Heart left ventricle (tissue), 16 donors: ENCODE measurements at regions not wholly inside any gene's neighbourhood (a gene's known extent, or its start where the extent isn't known, plus 50 kb on each side); places are given as distances from the start of the nearest gene placed in this dataset.

Experiments
- ATAC-seq, 4 donors: fragments of 200-7000 bp; cut with Tn5 transposase; one replicate each; pipeline ENCODE4 v1.9.1; 2020 to 2022; ENCODE audit warnings: moderate library complexity in 4 of 4, mild to moderate bottlenecking in 3 of 4, moderate number of reproducible peaks in 1 of 4
- DNase-seq, 5 donors: peaks; one replicate each; pipeline ENCODE4 v3.0.0-alpha.2; 2020
- H3K27ac ChIP-seq, 12 donors: fragments of 200-600 bp; sonication (generic) in 4 of 12; one replicate each; pipeline versions ENCODE4 v1.5.0 to v1.8.0; 2016 to 2022; ENCODE audit warnings: mild to moderate bottlenecking in 2 of 12
- H3K27me3 ChIP-seq, 9 donors: fragments of 200-600 bp; sonication (generic) in 2 of 9; one replicate each; pipeline versions ENCODE4 v1.5.1 to v1.8.0; 2016 to 2022; ENCODE audit warnings: mild to moderate bottlenecking in 3 of 9
- H3K36me3 ChIP-seq, 9 donors: fragments of 200-600 bp; sonication (generic) in 2 of 9; one replicate each; pipeline versions ENCODE4 v1.5.0 to v1.8.0; 2018 to 2022; ENCODE audit warnings: mild to moderate bottlenecking in 2 of 9
- H3K4me1 ChIP-seq, 12 donors: fragments of 200-600 bp; sonication (generic) in 4 of 12; one replicate each; pipeline versions ENCODE4 v1.5.0 to v1.8.0; 2016 to 2022; ENCODE audit warnings: mild to moderate bottlenecking in 3 of 12
- H3K4me3 ChIP-seq, 12 donors: fragments of 200-600 bp; sonication (generic) in 4 of 12; one replicate each; pipeline versions ENCODE4 v1.5.0 to v1.8.0; 2017 to 2022; ENCODE audit warnings: mild to moderate bottlenecking in 9 of 12, moderate library complexity in 4 of 12
- H3K9me3 ChIP-seq, 12 donors: fragments of 200-600 bp; sonication (generic) in 4 of 12; one replicate each; pipeline versions ENCODE4 v1.5.0 to v1.8.0; 2016 to 2022; ENCODE audit warnings: mild to moderate bottlenecking in 1 of 12
- POLR2A ChIP-seq, 2 donors: fragments of 450-650 bp; IDR thresholded peaks; one replicate each; pipeline ENCODE4 v1.6.1; 2017; ENCODE audit warnings: antibody characterized with exemption in 2 of 2, mild to moderate bottlenecking in 2 of 2, moderate library complexity in 2 of 2
- WGBS, 4 donors: extraction: QIAGEN DNeasy Blood & Tissue Kit in 2 of 4; methylation state at CpG; one replicate each; pipeline versions ENCODE4 v1.1.5 to v1.1.7; 2013 to 2018; 5-methylcytosine and 5-hydroxymethylcytosine counted together
- intact Hi-C, 10 donors: fragments of 100-400 bp; cut with DNase I; formaldehyde crosslinking; loops; one replicate each; pipeline versions ENCODE4 v1.11.1 to v1.14.2; 2022
- TF ChIP-seq, protein P1 (sequence below), 12 donors: fragments of 200-600 bp; sonication (generic) in 4 of 12; IDR thresholded peaks; one replicate each; pipeline versions ENCODE4 v1.5.0 to v1.8.0; 2018 to 2022; ENCODE audit warnings: antibody characterized with exemption in 12 of 12, mild to moderate bottlenecking in 5 of 12
- donor health status: ischemic (EF 13 %, LVEDD 7.1; RV severe dilation, severe dysfunction).
- donor health status: healthy with polysubstance abuse.
- donor health status: DM: no; HTN: yes; CAD: no.
- donor health status: DM: no; HTN: no; CAD: no.
- donor health status: ischemic (EF 25% LVEDD 6.9; RV normal size, moderate dysfunction).
- donor health status: ischemic (EF 25% LVEDD 5.7; RV mildly dilated, moderate dysfunction).
- donor health status: healthy.
- donor health status: DM: yes; HTN: yes; CAD: no.
- donor health status: ischemic (EF 35%, LVEDD 5.7; RV mildly dilated, moderate dysfunction).
- donor health status: nonischemic (EF 11% LVEDD 7.7; RV severe dilation, severe dysfunction).
- donor health status: DM: yes; HTN: yes; CAD: no.
- donor health status: PGD.
- donor health status: ischemic (EF 29% LVEDD 5.4; RV normal size, mild dysfunction).
- donor health status: nonischemic (EF 23%, LVEDD 6.1; RV moderate dilation, normal function).

- no peaks in the 10 kb centered on the region for H3K4me1 ChIP-seq
- no peak overlapping the region for H3K27ac ChIP-seq
- no peak for TF ChIP-seq POLR2A (IDR thresholded peaks at IDR 0.05)
- TF ChIP-seq, protein P1, sequence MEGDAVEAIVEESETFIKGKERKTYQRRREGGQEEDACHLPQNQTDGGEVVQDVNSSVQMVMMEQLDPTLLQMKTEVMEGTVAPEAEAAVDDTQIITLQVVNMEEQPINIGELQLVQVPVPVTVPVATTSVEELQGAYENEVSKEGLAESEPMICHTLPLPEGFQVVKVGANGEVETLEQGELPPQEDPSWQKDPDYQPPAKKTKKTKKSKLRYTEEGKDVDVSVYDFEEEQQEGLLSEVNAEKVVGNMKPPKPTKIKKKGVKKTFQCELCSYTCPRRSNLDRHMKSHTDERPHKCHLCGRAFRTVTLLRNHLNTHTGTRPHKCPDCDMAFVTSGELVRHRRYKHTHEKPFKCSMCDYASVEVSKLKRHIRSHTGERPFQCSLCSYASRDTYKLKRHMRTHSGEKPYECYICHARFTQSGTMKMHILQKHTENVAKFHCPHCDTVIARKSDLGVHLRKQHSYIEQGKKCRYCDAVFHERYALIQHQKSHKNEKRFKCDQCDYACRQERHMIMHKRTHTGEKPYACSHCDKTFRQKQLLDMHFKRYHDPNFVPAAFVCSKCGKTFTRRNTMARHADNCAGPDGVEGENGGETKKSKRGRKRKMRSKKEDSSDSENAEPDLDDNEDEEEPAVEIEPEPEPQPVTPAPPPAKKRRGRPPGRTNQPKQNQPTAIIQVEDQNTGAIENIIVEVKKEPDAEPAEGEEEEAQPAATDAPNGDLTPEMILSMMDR (IDR thresholded peaks at IDR 0.05): no peak
- ATAC-seq: no peak
- H3K36me3 ChIP-seq: no peaks in the 10 kb centered on the region
- intact Hi-C loops: no loop called here
- H3K27me3 ChIP-seq: no peaks in the 10 kb centered on the region
- no peaks in the 10 kb centered on the region for H3K9me3 ChIP-seq
- WGBS, 4 donors: 84 to 90% (median 86%) methylated on average over 4 of the region's 4 CpGs
- no peak overlapping the region for H3K4me3 ChIP-seq
- no peak for DNase-seq
These were observed 1684.7 kb upstream of the RAG2 start for GRCh38 chr11:38282718-38283117.

GRCh38 chr11:38278457-38279141 lies 1680.6 kb upstream of the RAG2 start:
- 91 to 96% (median 94%) methylated on average over 19 to 45 of the region's 45 CpGs for WGBS, 4 donors
- H3K27ac ChIP-seq: no peak overlapping the region
- peaks cover 0 to 6% (median 0%) of the 10 kb centered on the region in 12 donors for H3K9me3 ChIP-seq
- no peaks in the 10 kb centered on the region for H3K36me3 ChIP-seq
- ATAC-seq (no peak), DNase-seq (no peak)
- H3K4me3 ChIP-seq: no peak overlapping the region
- no peak for TF ChIP-seq POLR2A (IDR thresholded peaks at IDR 0.05)
- intact Hi-C loops: no loop called here
- H3K4me1 ChIP-seq: no peaks in the 10 kb centered on the region
- H3K27me3 ChIP-seq: no peaks in the 10 kb centered on the region

- peaks cover 0 to 6% (median 0%) of the 10 kb centered on the region in 12 donors for H3K9me3 ChIP-seq
These were observed 1676.0 kb upstream of the RAG2 start for GRCh38 chr11:38274031-38274430.

DNA sequence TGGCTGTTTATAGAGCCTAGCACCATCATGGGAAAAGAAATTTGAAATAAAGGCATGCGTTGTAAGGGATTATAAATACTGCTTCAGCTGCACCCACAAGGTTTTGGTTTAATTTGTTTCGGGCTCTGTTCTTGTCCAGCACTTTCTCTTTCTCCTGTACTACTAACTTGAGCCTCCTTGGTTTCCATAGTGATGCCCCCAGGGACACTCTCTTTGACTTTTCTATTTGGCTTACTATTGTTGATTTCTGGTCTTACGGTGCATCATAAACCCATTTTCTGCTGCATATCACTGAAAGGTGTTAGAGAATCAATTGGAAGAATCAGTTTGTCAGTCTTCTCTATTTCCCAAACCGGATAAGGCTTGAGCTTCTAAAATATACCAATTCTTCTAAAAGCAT lies 1674.3 kb upstream of the RAG2 start:
- Histone ChIP-seq H3K36me3 (no peaks in the 10 kb centered on the region), H3K4me3 (no peak overlapping the region), H3K9me3 (peaks cover 0 to 6% (median 0%) of the 10 kb centered on the region in 12 donors), H3K27me3 (no peaks in the 10 kb centered on the region), H3K4me1 (no peaks in the 10 kb centered on the region), H3K27ac (no peak overlapping the region)
- ATAC-seq (no peak), DNase-seq (no peak)
- intact Hi-C loops: no loop called here
- TF ChIP-seq, protein P1 (IDR thresholded peaks at IDR 0.05): no peak
- TF ChIP-seq POLR2A (IDR thresholded peaks at IDR 0.05): no peak
- WGBS, 4 donors: 67 to 79% (median 73%) methylated on average over 4 of the region's 4 CpGs

More at GRCh38 chr11:38274031-38274430, 1676.0 kb upstream of the RAG2 start:
- Histone ChIP-seq H3K36me3 (no peaks in the 10 kb centered on the region), H3K27me3 (no peaks in the 10 kb centered on the region), H3K4me1 (no peaks in the 10 kb centered on the region), H3K4me3 (no peak overlapping the region), H3K27ac (no peak overlapping the region)
- DNase-seq: no peak
- WGBS, 4 donors: 73 to 81% (median 78%) methylated on average over 2 of the region's 2 CpGs
- TF ChIP-seq, protein P1 (IDR thresholded peaks at IDR 0.05): no peak
- no peak for TF ChIP-seq POLR2A (IDR thresholded peaks at IDR 0.05)
- intact Hi-C loops: no loop called here
- ATAC-seq: no peak

GRCh38 chr11:38266691-38267090 lies 1668.7 kb upstream of the RAG2 start:
- Histone ChIP-seq H3K27ac (no peak overlapping the region), H3K9me3 (peaks cover 0 to 15% (median 0%) of the 10 kb centered on the region in 12 donors), H3K4me3 (no peak overlapping the region), H3K4me1 (no peaks in the 10 kb centered on the region), H3K36me3 (no peaks in the 10 kb centered on the region), H3K27me3 (no peaks in the 10 kb centered on the region)
- intact Hi-C loops: no loop called here
- ATAC-seq: no peak
- DNase-seq: no peak
- TF ChIP-seq POLR2A (IDR thresholded peaks at IDR 0.05): no peak
- TF ChIP-seq, protein P1 (IDR thresholded peaks at IDR 0.05): no peak
- 67 to 83% (median 69%) methylated on average over 3 of the region's 3 CpGs for WGBS, 4 donors
